ENCODE measurements at regions not wholly inside any gene's neighbourhood (a gene's known extent, or its start where the extent isn't known, plus 50 kb on each side); places are given as distances from the start of the nearest gene placed in this dataset.

DNA sequence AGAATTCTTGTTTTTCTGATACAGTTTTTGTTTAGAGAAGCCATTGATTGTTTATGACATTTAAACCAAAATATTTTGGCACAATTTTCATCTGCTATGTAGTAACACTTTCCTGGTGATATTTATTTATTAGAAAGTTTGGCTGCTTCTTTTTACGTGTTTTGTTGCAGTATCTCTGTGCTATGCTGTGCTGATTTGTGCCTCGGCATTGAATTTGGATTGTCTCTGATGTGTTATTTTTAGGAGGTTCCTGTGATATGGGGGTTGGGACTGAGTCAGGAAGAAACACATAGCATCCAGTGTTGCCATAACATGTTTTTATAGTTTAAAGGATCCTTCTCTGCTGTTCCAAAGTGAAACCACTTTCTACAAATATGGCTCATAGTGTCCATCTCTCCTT lies 1197.7 kb upstream of the LRRN3 start:
- TF ChIP-seq POLR2A (IDR thresholded peaks at IDR 0.05; ENCODE audit: low read depth, low read length), result no peak
- no peak for TF ChIP-seq POLR2AphosphoS5 (IDR thresholded peaks at IDR 0.05; ENCODE audit: low read depth, low read length)
- no peak for TF ChIP-seq TAF1 (IDR thresholded peaks at IDR 0.05; ENCODE audit: low read depth, low read length)
- no peak for TF ChIP-seq PAX5 (IDR thresholded peaks at IDR 0.05; ENCODE audit: insufficient read depth, low read length, severe bottlenecking)
- no peak for TF ChIP-seq SPI1 (IDR thresholded peaks at IDR 0.05; ENCODE audit: low read depth, low read length)
- TF ChIP-seq POU2F2 (IDR thresholded peaks at IDR 0.05; ENCODE audit: low read depth, low read length), result no peak

Measured in GM12891 (cell line).